Vagina (tissue), 2 donors: ENCODE measurements at regions not wholly inside any gene's neighbourhood (a gene's known extent, or its start where the extent isn't known, plus 50 kb on each side); places are given as distances from the start of the nearest gene placed in this dataset.

Experiments used
- POLR2AphosphoS5 ChIP-seq, 2 donors: sonication (generic); formaldehyde crosslinking; IDR thresholded peaks; one replicate each; pipeline ENCODE4 v1.9.0; 2017; ENCODE audit warnings: antibody characterized with exemption in 2 of 2, mild to moderate bottlenecking in 2 of 2, low read depth in 1 of 2; ENCODE audit not compliant: insufficient read depth in 1 of 2
- TF ChIP-seq, protein P1 (sequence below), 3 experiments: fragments of 450-650 bp in 2 of 3; fragments of 200-600 bp in 1 of 3; sonication (generic) in 1 of 3; IDR thresholded peaks; one replicate each; pipeline ENCODE4 v1.5.1; 2017 to 2019; ENCODE audit warnings: antibody characterized with exemption in 3 of 3, mild to moderate bottlenecking in 2 of 3, moderate library complexity in 2 of 3

DNA sequence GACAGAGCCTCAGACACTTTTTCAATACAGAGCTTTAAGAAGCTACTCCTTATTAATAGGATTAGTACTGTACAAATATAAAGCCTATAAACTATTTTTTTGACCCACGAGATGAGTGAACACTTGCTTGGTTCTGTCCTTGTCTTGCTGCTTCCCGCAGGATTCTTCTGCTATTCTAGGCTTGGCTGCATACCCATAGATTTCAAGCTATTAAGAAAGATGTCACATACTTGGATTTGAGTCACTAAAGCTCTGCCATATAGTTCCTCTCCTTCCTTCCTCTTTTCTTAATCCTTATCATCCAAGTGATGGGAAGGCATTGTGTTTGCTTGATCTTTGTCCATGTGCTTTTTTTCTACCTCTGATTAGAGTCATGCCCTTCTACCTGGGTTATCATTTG, 361.2 kb upstream of the TRPC7 start:
- TF ChIP-seq, protein P1, sequence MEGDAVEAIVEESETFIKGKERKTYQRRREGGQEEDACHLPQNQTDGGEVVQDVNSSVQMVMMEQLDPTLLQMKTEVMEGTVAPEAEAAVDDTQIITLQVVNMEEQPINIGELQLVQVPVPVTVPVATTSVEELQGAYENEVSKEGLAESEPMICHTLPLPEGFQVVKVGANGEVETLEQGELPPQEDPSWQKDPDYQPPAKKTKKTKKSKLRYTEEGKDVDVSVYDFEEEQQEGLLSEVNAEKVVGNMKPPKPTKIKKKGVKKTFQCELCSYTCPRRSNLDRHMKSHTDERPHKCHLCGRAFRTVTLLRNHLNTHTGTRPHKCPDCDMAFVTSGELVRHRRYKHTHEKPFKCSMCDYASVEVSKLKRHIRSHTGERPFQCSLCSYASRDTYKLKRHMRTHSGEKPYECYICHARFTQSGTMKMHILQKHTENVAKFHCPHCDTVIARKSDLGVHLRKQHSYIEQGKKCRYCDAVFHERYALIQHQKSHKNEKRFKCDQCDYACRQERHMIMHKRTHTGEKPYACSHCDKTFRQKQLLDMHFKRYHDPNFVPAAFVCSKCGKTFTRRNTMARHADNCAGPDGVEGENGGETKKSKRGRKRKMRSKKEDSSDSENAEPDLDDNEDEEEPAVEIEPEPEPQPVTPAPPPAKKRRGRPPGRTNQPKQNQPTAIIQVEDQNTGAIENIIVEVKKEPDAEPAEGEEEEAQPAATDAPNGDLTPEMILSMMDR (IDR thresholded peaks at IDR 0.05) = no peak
- no peak for TF ChIP-seq POLR2AphosphoS5 (IDR thresholded peaks at IDR 0.05; ENCODE audit: insufficient read depth in 1 of 2, low read depth in 1 of 2)
